GM23248 (cell line): ENCODE measurements at regions not wholly inside any gene's neighbourhood (a gene's known extent, or its start where the extent isn't known, plus 50 kb on each side); places are given as distances from the start of the nearest gene placed in this dataset.

Source experiments
- DNase-seq: peaks from one replicate; pipeline ENCODE4 v3.0.0-alpha.2; 2015
- H2AFZ ChIP-seq: fragments of 200-600 bp; sonication (generic); 2 replicates; pipeline ENCODE4 v1.6.1; 2016; ENCODE audit warnings: antibody characterized with exemption
- H3F3A ChIP-seq: fragments of 200-600 bp; sonication (generic); 2 replicates; pipeline ENCODE4 v1.6.1; 2016; ENCODE audit warnings: mild to moderate bottlenecking, antibody characterized with exemption, mixed run types; ENCODE audit not compliant: insufficient read depth
- H3K27ac ChIP-seq: fragments of 200-600 bp; sonication (generic); 2 replicates; pipeline ENCODE4 v1.5.1; 2016; ENCODE audit warnings: mild to moderate bottlenecking
- H3K27me3 ChIP-seq: fragments of 200-600 bp; sonication (generic); replicated peaks from 2 replicates; pipeline ENCODE4 v1.6.1; 2016; ENCODE audit warnings: mild to moderate bottlenecking; ENCODE audit not compliant: insufficient read depth
- H3K36me3 ChIP-seq: fragments of 200-600 bp; sonication (generic); 2 replicates; pipeline ENCODE4 v1.6.1; 2016; ENCODE audit warnings: low read depth, mild to moderate bottlenecking
- H3K4me1 ChIP-seq: fragments of 200-600 bp; sonication (generic); 2 replicates; pipeline ENCODE4 v1.6.1; 2016; ENCODE audit warnings: mild to moderate bottlenecking; ENCODE audit not compliant: insufficient read depth
- H3K4me2 ChIP-seq: fragments of 200-600 bp; sonication (generic); one replicate; pipeline ENCODE4 v1.6.1; 2016; ENCODE audit warnings: mild to moderate bottlenecking; ENCODE audit not compliant: unreplicated experiment
- H3K4me3 ChIP-seq: fragments of 200-600 bp; sonication (generic); 2 replicates; pipeline ENCODE4 v1.5.1; 2016; ENCODE audit warnings: mild to moderate bottlenecking
- H3K79me2 ChIP-seq: fragments of 200-600 bp; sonication (generic); 2 replicates; pipeline ENCODE4 v1.6.1; 2016; ENCODE audit warnings: mild to moderate bottlenecking; ENCODE audit not compliant: insufficient read depth
- H3K9ac ChIP-seq: fragments of 200-600 bp; sonication (generic); 2 replicates; pipeline ENCODE4 v1.6.1; 2016; ENCODE audit warnings: mild to moderate bottlenecking
- H3K9me2 ChIP-seq: fragments of 200-600 bp; sonication (generic); 2 replicates; pipeline ENCODE4 v1.6.1; 2016; ENCODE audit warnings: mixed run types, mild to moderate bottlenecking, moderate library complexity; ENCODE audit not compliant: insufficient read depth
- H3K9me3 ChIP-seq: fragments of 200-600 bp; sonication (generic); one replicate; pipeline ENCODE4 v1.6.1; 2017; ENCODE audit warnings: low read depth
- H4K20me1 ChIP-seq: fragments of 200-600 bp; sonication (generic); 2 replicates; pipeline ENCODE4 v1.6.0; 2016; ENCODE audit not compliant: insufficient read depth
- EZH2 ChIP-seq: fragments of 200-600 bp; sonication (generic); IDR thresholded peaks from 2 replicates; pipeline ENCODE4 v1.6.1; 2018; ENCODE audit warnings: antibody characterized with exemption, mild to moderate bottlenecking; ENCODE audit not compliant: insufficient read depth, poor library complexity, severe bottlenecking
- EZH2phosphoT487 ChIP-seq: fragments of 200-600 bp; sonication (generic); IDR thresholded peaks from 2 replicates; pipeline ENCODE4 v1.6.1; 2018; ENCODE audit warnings: antibody characterized with exemption, moderate library complexity, mild to moderate bottlenecking, low read depth; ENCODE audit not compliant: insufficient read depth
- WGBS, 2 experiments: methylation state at CpG; one replicate each; pipeline ENCODE4 v1.1.6; 2015 to 2017; ENCODE audit warnings: low lambda C conversion rate in 2 of 2, low coverage in 1 of 2; ENCODE audit errors: missing lambda C conversion rate in 2 of 2; 5-methylcytosine and 5-hydroxymethylcytosine counted together
- in situ Hi-C: fragments of 300-500 bp; cut with MboI; formaldehyde crosslinking; loops from 2 replicates; pipeline ENCODE4 v1.15.0; 2020

GRCh38 chr16:65754820-65755691 lies 611.4 kb upstream of the CDH5 start:
- H3K9me2 ChIP-seq: no peaks in the 10 kb centered on the region
- no peak overlapping the region for H2AFZ ChIP-seq
- no peaks in the 10 kb centered on the region for H3K4me1 ChIP-seq
- no peak overlapping the region for H3K27ac ChIP-seq
- H3F3A ChIP-seq: no peaks in the 10 kb centered on the region
- no peak overlapping the region for H3K4me3 ChIP-seq
- WGBS, 2 experiments: 88 to 90% methylated on average over 19 of the region's 19 CpGs
- no peak for TF ChIP-seq EZH2phosphoT487
- no peak for TF ChIP-seq EZH2
- no peaks in the 10 kb centered on the region for H3K79me2 ChIP-seq
- DNase-seq: no peak
- H3K9me3 ChIP-seq: no peaks in the 10 kb centered on the region
- H3K4me2 ChIP-seq: no peak overlapping the region
- no peaks in the 10 kb centered on the region for H3K36me3 ChIP-seq
- no peak overlapping the region for H3K9ac ChIP-seq
- in situ Hi-C loops: no loop called here
- H4K20me1 ChIP-seq: no peaks in the 10 kb centered on the region
- peaks cover 6% of the 10 kb centered on the region for H3K27me3 ChIP-seq

DNA sequence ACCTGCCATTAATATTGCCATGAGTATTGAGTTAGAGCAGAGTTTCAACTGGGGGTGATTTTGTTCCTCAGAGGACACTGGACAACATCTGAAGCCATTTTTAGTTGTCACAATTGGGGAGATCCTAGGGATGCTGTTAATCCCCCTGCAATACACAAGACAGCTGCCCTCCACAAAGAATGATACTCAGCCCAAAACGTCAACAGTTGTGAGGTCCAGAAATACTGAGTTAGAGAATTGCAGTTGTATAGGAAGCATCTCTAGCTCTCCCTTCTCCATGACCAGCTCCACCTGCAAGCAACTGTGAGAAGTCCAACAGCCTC lies 614.0 kb upstream of the CDH5 start:
- Histone ChIP-seq H4K20me1 (no peaks in the 10 kb centered on the region), H3K4me3 (no peak overlapping the region), H3K27ac (no peak overlapping the region), H2AFZ (no peak overlapping the region), H3F3A (no peaks in the 10 kb centered on the region), H3K9me2 (no peaks in the 10 kb centered on the region), H3K4me1 (no peaks in the 10 kb centered on the region), H3K36me3 (no peaks in the 10 kb centered on the region), H3K9me3 (no peaks in the 10 kb centered on the region), H3K4me2 (no peak overlapping the region), H3K9ac (no peak overlapping the region), H3K79me2 (no peaks in the 10 kb centered on the region), H3K27me3 (peaks cover 6% of the 10 kb centered on the region)
- WGBS, 2 experiments: 13 to 37% methylated on average over 1 of the region's 1 CpG
- in situ Hi-C loops: no loop called here
- no peak for DNase-seq
- no peak for TF ChIP-seq EZH2phosphoT487
- no peak for TF ChIP-seq EZH2

DNA sequence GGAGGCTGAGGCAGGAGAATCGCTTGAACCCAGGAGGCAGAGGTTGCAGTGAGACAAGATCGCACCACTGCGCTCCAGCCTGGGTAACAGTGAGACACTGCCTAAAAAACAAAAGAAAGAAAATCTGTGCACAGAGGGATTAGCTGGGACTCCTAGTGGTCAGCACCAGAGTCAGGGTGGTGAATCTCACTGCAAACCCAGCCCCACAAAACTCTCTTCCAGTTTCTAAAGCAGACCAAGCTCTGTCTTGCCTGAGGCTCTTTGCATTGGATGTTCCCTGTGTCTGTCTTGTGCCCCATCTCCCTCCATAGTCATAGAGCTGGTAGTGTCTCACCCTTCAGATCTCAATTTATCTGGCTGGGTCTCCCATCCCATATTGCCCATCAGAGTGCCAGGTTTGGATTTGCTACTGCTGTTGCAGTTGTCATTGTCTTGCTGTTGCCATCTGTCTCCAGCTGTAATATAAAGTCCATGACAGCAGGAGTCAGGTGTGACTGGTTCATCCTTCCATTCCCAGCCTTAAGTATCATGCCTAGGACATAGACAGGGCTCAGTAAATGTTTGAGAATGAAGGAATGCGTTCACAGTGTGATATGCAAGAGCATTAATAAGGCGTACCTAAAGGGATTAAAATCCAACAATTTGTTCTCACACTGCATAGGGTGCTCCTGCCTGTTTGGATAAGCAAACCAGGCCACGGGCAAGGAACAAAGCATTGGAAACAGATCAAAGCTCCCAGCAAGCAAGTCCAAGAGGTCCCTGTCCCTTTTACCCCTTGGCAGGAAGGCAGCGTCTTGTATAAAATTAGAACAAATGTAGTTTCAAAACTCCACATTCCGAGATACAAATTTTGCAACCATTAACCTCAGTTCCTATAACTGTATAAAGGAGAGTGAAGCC lies 614.6 kb upstream of the CDH5 start:
- Histone ChIP-seq H4K20me1 (no peaks in the 10 kb centered on the region), H3K4me2 (no peak overlapping the region), H3F3A (no peaks in the 10 kb centered on the region), H3K9ac (no peak overlapping the region), H3K9me2 (no peaks in the 10 kb centered on the region), H3K27me3 (peaks cover 6% of the 10 kb centered on the region), H3K4me1 (no peaks in the 10 kb centered on the region), H3K4me3 (no peak overlapping the region), H3K79me2 (no peaks in the 10 kb centered on the region), H3K27ac (no peak overlapping the region), H3K36me3 (no peaks in the 10 kb centered on the region), H3K9me3 (no peaks in the 10 kb centered on the region), H2AFZ (no peak overlapping the region)
- in situ Hi-C loops: no loop called here
- TF ChIP-seq EZH2phosphoT487: no peak
- no peak for TF ChIP-seq EZH2
- DNase-seq: no peak
- 71 to 76% methylated on average over 8 of the region's 8 CpGs for WGBS, 2 experiments

GRCh38 chr16:65749506-65749905 lies 617.0 kb upstream of the CDH5 start:
- H4K20me1 ChIP-seq: no peaks in the 10 kb centered on the region
- H3K79me2 ChIP-seq: no peaks in the 10 kb centered on the region
- WGBS, 2 experiments: 66% methylated on average over 6 of the region's 6 CpGs
- no peaks in the 10 kb centered on the region for H3K9me3 ChIP-seq
- peaks cover 6% of the 10 kb centered on the region for H3K27me3 ChIP-seq
- no peaks in the 10 kb centered on the region for H3F3A ChIP-seq
- no peak overlapping the region for H3K4me3 ChIP-seq
- no peak overlapping the region for H3K27ac ChIP-seq
- H3K36me3 ChIP-seq: no peaks in the 10 kb centered on the region
- no peaks in the 10 kb centered on the region for H3K4me1 ChIP-seq
- in situ Hi-C loops: no loop called here
- H3K9ac ChIP-seq: no peak overlapping the region
- no peak for DNase-seq
- no peak overlapping the region for H2AFZ ChIP-seq
- H3K9me2 ChIP-seq: no peaks in the 10 kb centered on the region
- H3K4me2 ChIP-seq: no peak overlapping the region
- no peak for TF ChIP-seq EZH2
- TF ChIP-seq EZH2phosphoT487: no peak
